GM23248 (cell line): ENCODE measurements at regions not wholly inside any gene's neighbourhood (a gene's known extent, or its start where the extent isn't known, plus 50 kb on each side); places are given as distances from the start of the nearest gene placed in this dataset.

Experiments
- EZH2 ChIP-seq: fragments of 200-600 bp; sonication (generic); IDR thresholded peaks from 2 replicates; pipeline ENCODE4 v1.6.1; 2018; ENCODE audit warnings: antibody characterized with exemption, mild to moderate bottlenecking; ENCODE audit not compliant: insufficient read depth, poor library complexity, severe bottlenecking
- EZH2phosphoT487 ChIP-seq: fragments of 200-600 bp; sonication (generic); IDR thresholded peaks from 2 replicates; pipeline ENCODE4 v1.6.1; 2018; ENCODE audit warnings: antibody characterized with exemption, moderate library complexity, mild to moderate bottlenecking, low read depth; ENCODE audit not compliant: insufficient read depth

GRCh38 chr1:182114627-182115023 lies 53.1 kb upstream of the ZNF648 start:
- no peak for TF ChIP-seq EZH2
- TF ChIP-seq EZH2phosphoT487: no peak
